MV-4-11 (cell line): ENCODE measurements at regions not wholly inside any gene's neighbourhood (a gene's known extent, or its start where the extent isn't known, plus 50 kb on each side); places are given as distances from the start of the nearest gene placed in this dataset.

ENCODE experiments used
- DNase-seq: peaks from one replicate; lab custom pipeline; 2025; lab: John Stamatoyannopoulos, UW

- no peak for DNase-seq
These were observed 189.2 kb upstream of the MGMT start for GRCh38 chr10:129277841-129278240.

- DNase-seq = no peak
These were observed 188.4 kb upstream of the MGMT start for GRCh38 chr10:129278686-129279085.

GRCh38 chr10:129279446-129280154 is 187.4 kb upstream of the MGMT start:
- DNase-seq = no peak

GRCh38 chr10:129280155-129280502 is 186.9 kb upstream of the MGMT start:
- no peak for DNase-seq

GRCh38 chr10:129280908-129281586 is 186.0 kb upstream of the MGMT start:
- no peak for DNase-seq

- DNase-seq = no peak
These were observed 181.6 kb upstream of the MGMT start for GRCh38 chr10:129285459-129285858.

GRCh38 chr10:129288999-129289584 is 177.9 kb upstream of the MGMT start:
- no peak for DNase-seq

- DNase-seq = no peak
These were observed 172.9 kb upstream of the MGMT start for GRCh38 chr10:129293991-129294700.

GRCh38 chr10:129294944-129295343 is 172.1 kb upstream of the MGMT start:
- DNase-seq = no peak

- DNase-seq = no peak
These were observed 162.0 kb upstream of the MGMT start for GRCh38 chr10:129305046-129305445.

- DNase-seq = no peak
These were observed 159.9 kb upstream of the MGMT start for GRCh38 chr10:129307141-129307540.

- DNase-seq = no peak
These were observed 158.0 kb upstream of the MGMT start for GRCh38 chr10:129308953-129309564.

GRCh38 chr10:129309565-129309964 is 157.5 kb upstream of the MGMT start:
- no peak for DNase-seq

GRCh38 chr10:129310881-129311280 is 156.2 kb upstream of the MGMT start:
- DNase-seq = no peak

GRCh38 chr10:129319934-129320333 is 147.1 kb upstream of the MGMT start:
- no peak for DNase-seq

- DNase-seq = no peak
These were observed 146.7 kb upstream of the MGMT start for GRCh38 chr10:129320340-129320739.

- no peak for DNase-seq
These were observed 145.3 kb upstream of the MGMT start for GRCh38 chr10:129321727-129322126.

GRCh38 chr10:129322933-129323820 is 143.9 kb upstream of the MGMT start:
- no peak for DNase-seq

GRCh38 chr10:129323879-129324278 is 143.2 kb upstream of the MGMT start:
- no peak for DNase-seq

- DNase-seq = no peak
These were observed 141.1 kb upstream of the MGMT start for GRCh38 chr10:129325893-129326292.

- DNase-seq = no peak
These were observed 138.5 kb upstream of the MGMT start for GRCh38 chr10:129328546-129328945.
